Neuron (in vitro differentiated cells): ENCODE measurements at regions not wholly inside any gene's neighbourhood (a gene's known extent, or its start where the extent isn't known, plus 50 kb on each side); places are given as distances from the start of the nearest gene placed in this dataset.

Experiments used
- H2AFZ ChIP-seq: one replicate; pipeline ENCODE4 v1.6.1; 2013; ENCODE audit warnings: low read depth, mild to moderate bottlenecking, inconsistent platforms, low read length, moderate library complexity
- H3K27me3 ChIP-seq: one replicate; pipeline ENCODE4 v1.6.1; 2013; ENCODE audit warnings: low read length; ENCODE audit not compliant: insufficient read depth
- H3K36me3 ChIP-seq: one replicate; pipeline ENCODE4 v1.6.1; 2013; ENCODE audit warnings: low read length; ENCODE audit not compliant: insufficient read depth
- H3K4me1 ChIP-seq: one replicate; pipeline ENCODE4 v1.6.1; 2013; ENCODE audit warnings: low read length; ENCODE audit not compliant: insufficient read depth
- H3K4me3 ChIP-seq: 2 replicates; pipeline ENCODE4 v1.5.1; 2013; ENCODE audit warnings: mild to moderate bottlenecking, low read length, moderate library complexity
- H3K9me3 ChIP-seq: one replicate; pipeline ENCODE4 v1.6.1; 2013; ENCODE audit warnings: low read length

- Histone ChIP-seq H3K27me3 (no peaks in the 10 kb centered on the region), H3K4me1 (peaks cover 6% of the 10 kb centered on the region), H2AFZ (no peak overlapping the region), H3K36me3 (no peaks in the 10 kb centered on the region), H3K4me3 (no peak overlapping the region), H3K9me3 (no peaks in the 10 kb centered on the region)
Measured at GRCh38 chr22:27222178-27222577, 564.8 kb downstream of the MIAT start.

DNA sequence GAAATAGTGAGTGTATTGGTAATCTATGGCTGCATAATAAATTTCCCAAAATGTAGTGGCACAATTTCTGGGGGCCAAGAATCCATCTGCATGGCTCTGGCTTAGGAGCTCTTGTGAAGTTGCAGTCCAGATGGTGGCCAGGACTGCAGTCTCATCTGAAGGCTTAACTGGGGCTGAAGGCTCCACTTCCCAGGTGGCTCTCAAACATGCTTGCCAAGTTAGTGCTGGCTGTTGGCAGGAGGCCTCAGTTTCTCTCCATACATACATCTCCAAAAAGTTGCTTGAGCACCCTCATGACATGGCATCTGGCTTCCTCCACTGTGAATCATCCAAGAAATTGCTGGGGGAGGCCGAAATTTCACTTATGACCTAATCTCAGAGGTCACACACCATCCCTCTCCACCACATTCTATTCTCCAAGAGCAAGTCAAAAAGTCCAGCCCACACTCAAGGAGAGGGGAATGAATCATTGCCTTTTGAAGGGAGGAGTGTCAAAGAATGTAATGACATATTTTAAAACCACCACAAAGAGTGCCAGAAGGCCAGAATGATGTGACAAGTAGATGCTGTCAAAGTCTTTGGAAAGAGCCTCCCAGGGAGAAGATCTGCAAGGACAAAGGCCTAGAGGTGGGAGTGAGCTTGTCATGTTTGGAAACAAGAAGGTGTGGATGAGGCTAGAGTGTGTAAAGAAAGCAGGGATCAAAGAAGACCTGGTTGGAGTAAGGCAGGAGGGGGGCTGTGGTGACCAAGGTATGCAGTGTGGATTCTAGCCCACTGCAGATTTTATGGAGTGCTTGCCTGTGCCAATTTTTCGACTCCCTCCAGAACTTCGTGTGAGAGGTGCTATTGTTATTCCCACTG lies 566.2 kb downstream of the MIAT start:
- peaks cover 6% of the 10 kb centered on the region for H3K4me1 ChIP-seq
- no peaks in the 10 kb centered on the region for H3K27me3 ChIP-seq
- no peak overlapping the region for H3K4me3 ChIP-seq
- H3K9me3 ChIP-seq: no peaks in the 10 kb centered on the region
- no peaks in the 10 kb centered on the region for H3K36me3 ChIP-seq
- H2AFZ ChIP-seq: no peak overlapping the region

DNA sequence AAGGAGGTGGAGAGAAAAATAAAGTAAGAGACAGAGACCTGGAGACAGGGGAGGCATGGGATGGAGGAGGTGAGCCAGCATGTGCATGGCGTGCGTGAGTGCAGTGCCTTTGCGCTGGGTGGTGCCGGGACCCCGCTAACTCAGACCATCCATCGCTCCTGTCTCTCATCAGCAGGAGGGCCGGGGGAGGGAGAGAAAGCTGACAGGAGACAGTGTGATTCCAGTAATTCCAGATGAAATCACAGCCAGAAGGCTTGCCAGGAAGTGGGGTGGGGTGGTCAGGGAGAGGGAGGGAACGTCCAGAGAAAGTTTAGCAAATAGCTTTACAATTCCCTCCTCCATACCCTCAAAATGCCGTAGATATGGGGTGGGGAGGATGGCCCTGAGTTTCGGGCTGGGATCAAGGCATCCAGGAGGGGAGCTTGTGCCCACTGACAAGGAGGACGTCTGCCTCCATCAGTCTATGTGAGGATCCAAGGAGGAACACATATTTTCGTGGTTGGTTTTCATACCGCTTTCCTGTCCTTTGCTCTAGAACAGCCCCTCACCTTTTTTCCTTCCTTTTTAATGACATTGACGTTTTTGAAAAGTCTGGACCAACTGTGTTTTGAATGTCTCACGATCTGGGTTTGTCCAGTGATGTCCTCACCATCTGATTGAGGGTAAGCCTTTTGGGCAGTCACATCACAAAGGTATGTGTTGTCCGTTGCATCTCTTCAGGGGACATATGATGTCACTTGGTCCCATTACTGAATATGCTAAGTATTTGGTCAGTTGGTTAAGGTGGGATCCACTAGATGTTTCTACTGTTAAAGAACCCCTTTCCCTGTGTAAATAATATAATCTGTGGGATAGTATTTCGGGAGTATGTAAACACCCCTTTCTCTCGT lies 567.3 kb downstream of the MIAT start:
- H3K4me3 ChIP-seq: no peak overlapping the region
- H3K4me1 ChIP-seq: peaks cover 6% of the 10 kb centered on the region

GRCh38 chr22:27226666-27227065 lies 569.3 kb downstream of the MIAT start:
- no peak overlapping the region for H2AFZ ChIP-seq
- no peaks in the 10 kb centered on the region for H3K27me3 ChIP-seq
- H3K4me3 ChIP-seq: no peak overlapping the region
- H3K9me3 ChIP-seq: no peaks in the 10 kb centered on the region
- H3K4me1 ChIP-seq: peaks cover 6% of the 10 kb centered on the region
- H3K36me3 ChIP-seq: no peaks in the 10 kb centered on the region

More for the DNA sequence above, 567.3 kb downstream of the MIAT start:
- Histone ChIP-seq H2AFZ (no peak overlapping the region), H3K27me3 (no peaks in the 10 kb centered on the region), H3K36me3 (no peaks in the 10 kb centered on the region), H3K9me3 (no peaks in the 10 kb centered on the region)

GRCh38 chr22:27228771-27229170 lies 571.4 kb downstream of the MIAT start:
- H3K9me3 ChIP-seq: no peaks in the 10 kb centered on the region
- no peaks in the 10 kb centered on the region for H3K27me3 ChIP-seq
- no peaks in the 10 kb centered on the region for H3K36me3 ChIP-seq
- H3K4me1 ChIP-seq: peaks cover 10% of the 10 kb centered on the region
- H2AFZ ChIP-seq: no peak overlapping the region
- no peak overlapping the region for H3K4me3 ChIP-seq

- H3K36me3 ChIP-seq: no peaks in the 10 kb centered on the region
- H3K27me3 ChIP-seq: no peaks in the 10 kb centered on the region
- no peak overlapping the region for H3K4me3 ChIP-seq
- no peak overlapping the region for H2AFZ ChIP-seq
- no peaks in the 10 kb centered on the region for H3K9me3 ChIP-seq
- peaks cover 4% of the 10 kb centered on the region for H3K4me1 ChIP-seq
Measured at GRCh38 chr22:27230189-27230588, 571.4 kb downstream of the MN1 start.

GRCh38 chr22:27231266-27231665 lies 570.3 kb downstream of the MN1 start:
- no peak overlapping the region for H2AFZ ChIP-seq
- no peak overlapping the region for H3K4me3 ChIP-seq
- H3K4me1 ChIP-seq: peaks cover 4% of the 10 kb centered on the region
- no peaks in the 10 kb centered on the region for H3K36me3 ChIP-seq
- H3K27me3 ChIP-seq: no peaks in the 10 kb centered on the region
- H3K9me3 ChIP-seq: no peaks in the 10 kb centered on the region

DNA sequence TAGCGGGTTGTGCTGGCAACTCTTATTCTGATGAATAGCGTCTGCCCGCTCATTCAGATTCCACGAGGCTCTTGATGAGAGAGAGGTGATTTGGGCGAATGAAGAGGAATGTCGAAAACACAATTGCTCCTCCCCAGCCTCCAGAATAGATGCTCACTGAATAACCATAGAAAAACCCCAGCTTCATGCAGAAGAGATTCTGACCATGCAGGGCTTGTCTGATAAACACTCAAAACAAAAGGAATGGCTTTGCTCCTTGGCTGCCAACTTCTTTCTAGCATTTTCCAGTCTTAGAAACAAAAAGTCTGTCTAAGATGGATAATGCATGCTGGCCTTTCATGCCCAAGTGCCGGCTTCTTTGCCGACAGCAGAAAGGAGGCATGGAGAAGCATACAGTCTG lies 569.5 kb downstream of the MN1 start:
- no peaks in the 10 kb centered on the region for H3K9me3 ChIP-seq
- no peak overlapping the region for H3K4me3 ChIP-seq
- peaks cover 4% of the 10 kb centered on the region for H3K4me1 ChIP-seq
- no peaks in the 10 kb centered on the region for H3K36me3 ChIP-seq
- no peaks in the 10 kb centered on the region for H3K27me3 ChIP-seq
- no peak overlapping the region for H2AFZ ChIP-seq

- no peaks in the 10 kb centered on the region for H3K36me3 ChIP-seq
- no peaks in the 10 kb centered on the region for H3K27me3 ChIP-seq
- H3K4me3 ChIP-seq: no peak overlapping the region
- H3K4me1 ChIP-seq: peaks cover 16% of the 10 kb centered on the region
- H3K9me3 ChIP-seq: no peaks in the 10 kb centered on the region
- no peak overlapping the region for H2AFZ ChIP-seq
Measured at GRCh38 chr22:27237080-27237741, 564.3 kb downstream of the MN1 start.

DNA sequence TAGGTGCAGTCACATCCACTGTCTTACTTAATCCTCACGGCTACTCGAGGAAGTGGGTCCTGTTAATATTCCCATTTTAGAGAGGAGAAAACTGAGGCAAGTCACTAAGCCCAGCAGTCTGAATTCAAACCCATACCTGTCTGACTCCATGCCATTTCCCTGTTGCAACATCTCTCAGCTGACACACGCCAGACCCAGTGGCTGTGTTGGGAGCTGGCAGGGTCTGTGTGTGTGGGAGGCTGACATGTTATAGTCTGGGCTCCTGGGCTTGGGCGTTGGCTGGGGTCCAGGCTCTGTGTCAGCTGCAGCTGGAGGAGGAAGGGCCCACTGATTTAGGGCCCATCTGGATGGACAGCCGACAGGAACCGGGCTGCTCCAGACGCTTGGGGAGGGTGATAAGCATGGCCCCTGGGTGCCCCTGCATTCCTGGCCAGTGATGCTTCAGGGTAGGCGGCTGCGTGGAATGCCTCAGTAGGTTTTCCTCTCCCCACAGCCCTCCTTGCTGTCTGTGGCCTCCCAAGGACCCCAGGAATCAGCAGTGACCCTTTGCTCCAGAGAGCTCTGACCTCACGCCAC lies 562.5 kb downstream of the MN1 start:
- H3K27me3 ChIP-seq: no peaks in the 10 kb centered on the region
- H3K4me1 ChIP-seq: peaks cover 30% of the 10 kb centered on the region
- H2AFZ ChIP-seq: no peak overlapping the region
- H3K36me3 ChIP-seq: no peaks in the 10 kb centered on the region
- no peaks in the 10 kb centered on the region for H3K9me3 ChIP-seq
- no peak overlapping the region for H3K4me3 ChIP-seq

- H3K36me3 ChIP-seq: no peaks in the 10 kb centered on the region
- H3K4me3 ChIP-seq: no peak overlapping the region
- no peaks in the 10 kb centered on the region for H3K9me3 ChIP-seq
- H2AFZ ChIP-seq: no peak overlapping the region
- H3K27me3 ChIP-seq: no peaks in the 10 kb centered on the region
- peaks cover 35% of the 10 kb centered on the region for H3K4me1 ChIP-seq
Measured at GRCh38 chr22:27239520-27239919, 562.0 kb downstream of the MN1 start.

GRCh38 chr22:27240298-27241075 lies 561.1 kb downstream of the MN1 start:
- peaks cover 44% of the 10 kb centered on the region for H3K4me1 ChIP-seq
- H3K27me3 ChIP-seq: no peaks in the 10 kb centered on the region
- H3K4me3 ChIP-seq: no peak overlapping the region
- no peaks in the 10 kb centered on the region for H3K36me3 ChIP-seq
- H3K9me3 ChIP-seq: no peaks in the 10 kb centered on the region
- no peak overlapping the region for H2AFZ ChIP-seq
